HG03558 (cell line): ENCODE measurements at regions not wholly inside any gene's neighbourhood (a gene's known extent, or its start where the extent isn't known, plus 50 kb on each side); places are given as distances from the start of the nearest gene placed in this dataset.

Source experiments
- ATAC-seq: cut with Tn5 transposase; IDR thresholded peaks from one replicate; pipeline ENCODE4 v1.9.1; 2021; ENCODE audit warnings: moderate number of reproducible peaks; ENCODE audit not compliant: unreplicated experiment; ENCODE audit errors: extremely low read depth

GRCh38 chr5:29939988-29940387 lies 1253.5 kb upstream of the CDH6 start:
- ATAC-seq, result no peak

GRCh38 chr5:29935371-29935770 lies 1258.1 kb upstream of the CDH6 start:
- ATAC-seq, result no peak

GRCh38 chr5:29930316-29930715 lies 1263.2 kb upstream of the CDH6 start:
- ATAC-seq, result no peak

GRCh38 chr5:29924107-29924506 lies 1269.4 kb upstream of the CDH6 start:
- ATAC-seq, result no peak

GRCh38 chr5:29905626-29906353 lies 1287.7 kb upstream of the CDH6 start:
- no peak for ATAC-seq

GRCh38 chr5:29902859-29903258 lies 1290.6 kb upstream of the CDH6 start:
- ATAC-seq, result no peak

- no peak for ATAC-seq
Observed at GRCh38 chr5:29899583-29899982, 1293.9 kb upstream of the CDH6 start.

- ATAC-seq, result no peak
Observed at GRCh38 chr5:29897916-29898315, 1295.6 kb upstream of the CDH6 start.

- ATAC-seq, result no peak
Observed at GRCh38 chr5:29896646-29897045, 1296.8 kb upstream of the CDH6 start.

GRCh38 chr5:29894668-29895067 lies 1298.8 kb upstream of the CDH6 start:
- ATAC-seq, result no peak

GRCh38 chr5:29889051-29889450 lies 1304.4 kb upstream of the CDH6 start:
- ATAC-seq, result no peak

- ATAC-seq, result no peak
Observed at GRCh38 chr5:29885595-29885994, 1307.9 kb upstream of the CDH6 start.

- no peak for ATAC-seq
Observed at GRCh38 chr5:29882036-29882435, 1311.5 kb upstream of the CDH6 start.

- ATAC-seq, result no peak
Observed at GRCh38 chr5:29879401-29879800, 1314.1 kb upstream of the CDH6 start.

GRCh38 chr5:29878599-29878998 lies 1314.9 kb upstream of the CDH6 start:
- ATAC-seq, result no peak

- ATAC-seq, result no peak
Observed at GRCh38 chr5:29867155-29867554, 1326.3 kb upstream of the CDH6 start.

GRCh38 chr5:29853711-29854220 lies 1339.7 kb upstream of the CDH6 start:
- ATAC-seq, result no peak

GRCh38 chr5:29852329-29852728 lies 1341.2 kb upstream of the CDH6 start:
- ATAC-seq, result no peak

- ATAC-seq, result no peak
Observed at GRCh38 chr5:29845206-29845605, 1348.3 kb upstream of the CDH6 start.

GRCh38 chr5:29833394-29833793 lies 1360.1 kb upstream of the CDH6 start:
- no peak for ATAC-seq

- no peak for ATAC-seq
Observed at GRCh38 chr5:29822521-29822920, 1371.0 kb upstream of the CDH6 start.

- no peak for ATAC-seq
Observed at GRCh38 chr5:29811914-29812679, 1381.4 kb upstream of the CDH6 start.
